ENCODE measurements at regions not wholly inside any gene's neighbourhood (a gene's known extent, or its start where the extent isn't known, plus 50 kb on each side); places are given as distances from the start of the nearest gene placed in this dataset.

- ChIA-PET POLR2A (no interaction called here), CTCF (no interaction called here)
- BruUV-seq (replicated peaks), result no TSS peak
- no peaks in the 10 kb centered on the region for H3K27me3 Mint-ChIP-seq (ENCODE audit: insufficient read depth, unreplicated experiment)
- no peak for TF ChIP-seq CTCF (IDR thresholded peaks at IDR 0.05; ENCODE audit: unreplicated experiment)
- H3K9me3 Mint-ChIP-seq (ENCODE audit: unreplicated experiment), result peaks cover 8% of the 10 kb centered on the region
- H3K27ac Mint-ChIP-seq (ENCODE audit: low read depth, unreplicated experiment), result no peak overlapping the region
- no peak for DNase-seq (ENCODE audit: unreplicated experiment)
- no peaks in the 10 kb centered on the region for H3K36me3 Mint-ChIP-seq (ENCODE audit: insufficient read depth, unreplicated experiment)
- intact Hi-C loops (cut with micrococcal nuclease), result no loop called here
- H3K4me3 Mint-ChIP-seq (ENCODE audit: unreplicated experiment), result no peak overlapping the region
- no peaks in the 10 kb centered on the region for H3K4me1 Mint-ChIP-seq (ENCODE audit: insufficient read depth, unreplicated experiment)
Measured at GRCh38 chr1:103854279-103854678, 104.6 kb downstream of the AMY1C start.

- POLR2A ChIA-PET, result no interaction called here
- TF ChIP-seq CTCF (IDR thresholded peaks at IDR 0.05; ENCODE audit: unreplicated experiment), result no peak
Measured at GRCh38 chr1:103859721-103860120, 110.0 kb downstream of the AMY1C start.

GRCh38 chr1:103898576-103899345 lies 149.1 kb downstream of the AMY1C start:
- no peak for DNase-seq (ENCODE audit: unreplicated experiment)
- no TSS peak for BruUV-seq (replicated peaks)
- TF ChIP-seq CTCF (IDR thresholded peaks at IDR 0.05; ENCODE audit: unreplicated experiment), result no peak
- Mint-ChIP-seq H3K4me1 (ENCODE audit: insufficient read depth, unreplicated experiment) (no peaks in the 10 kb centered on the region), H3K9me3 (ENCODE audit: unreplicated experiment) (no peaks in the 10 kb centered on the region), H3K4me3 (ENCODE audit: unreplicated experiment) (no peak overlapping the region), H3K27ac (ENCODE audit: low read depth, unreplicated experiment) (no peak overlapping the region), H3K27me3 (ENCODE audit: insufficient read depth, unreplicated experiment) (peaks cover 18% of the 10 kb centered on the region), H3K36me3 (ENCODE audit: insufficient read depth, unreplicated experiment) (no peaks in the 10 kb centered on the region)
- intact Hi-C loops (cut with micrococcal nuclease), result no loop called here
- ChIA-PET CTCF (no interaction called here), POLR2A (no interaction called here)

More at GRCh38 chr1:103859721-103860120, 110.0 kb downstream of the AMY1C start:
- intact Hi-C loops (cut with micrococcal nuclease), result no loop called here
- DNase-seq (ENCODE audit: unreplicated experiment), result peak; percentile 57
- no peak overlapping the region for H3K4me3 Mint-ChIP-seq (ENCODE audit: unreplicated experiment)
- H3K9me3 Mint-ChIP-seq (ENCODE audit: unreplicated experiment), result peaks cover 4% of the 10 kb centered on the region
- no peaks in the 10 kb centered on the region for H3K27me3 Mint-ChIP-seq (ENCODE audit: insufficient read depth, unreplicated experiment)
- H3K36me3 Mint-ChIP-seq (ENCODE audit: insufficient read depth, unreplicated experiment), result no peaks in the 10 kb centered on the region
- no TSS peak for BruUV-seq (replicated peaks)
- H3K27ac Mint-ChIP-seq (ENCODE audit: low read depth, unreplicated experiment), result no peak overlapping the region
- CTCF ChIA-PET, result interaction anchor here (0.6 kb wide), 1 partner anchor 10 kb away, joined by 3 read pairs; no protein-coding TSS in a partner anchor
- peaks cover 6% of the 10 kb centered on the region for H3K4me1 Mint-ChIP-seq (ENCODE audit: insufficient read depth, unreplicated experiment)

- Mint-ChIP-seq H3K27ac (ENCODE audit: low read depth, unreplicated experiment) (no peak overlapping the region), H3K4me3 (ENCODE audit: unreplicated experiment) (no peak overlapping the region), H3K27me3 (ENCODE audit: insufficient read depth, unreplicated experiment) (peaks cover 18% of the 10 kb centered on the region), H3K9me3 (ENCODE audit: unreplicated experiment) (no peaks in the 10 kb centered on the region), H3K36me3 (ENCODE audit: insufficient read depth, unreplicated experiment) (no peaks in the 10 kb centered on the region), H3K4me1 (ENCODE audit: insufficient read depth, unreplicated experiment) (no peaks in the 10 kb centered on the region)
- ChIA-PET POLR2A (no interaction called here), CTCF (interaction anchor here (1.1 kb wide), 1 partner anchor 12 kb away, joined by 3 read pairs; no protein-coding TSS in a partner anchor)
- intact Hi-C loops (cut with micrococcal nuclease), result no loop called here
- DNase-seq (ENCODE audit: unreplicated experiment), result peak; percentile 24
- BruUV-seq (replicated peaks), result no TSS peak
- TF ChIP-seq CTCF (IDR thresholded peaks at IDR 0.05; ENCODE audit: unreplicated experiment), result no peak
Measured at GRCh38 chr1:103900005-103900404, 150.3 kb downstream of the AMY1C start.

Measured in MCF 10A (cell line).